K562 (cell line): ENCODE measurements at regions not wholly inside any gene's neighbourhood (a gene's known extent, or its start where the extent isn't known, plus 50 kb on each side); places are given as distances from the start of the nearest gene placed in this dataset.

Experiments used
- ATAC-seq: fragments of 200-7000 bp; cut with Tn5 transposase; 3 replicates; pipeline ENCODE4 v1.9.1; 2020; ENCODE audit warnings: moderate library complexity
- BruUV-seq: library from RNA; stranded (reverse); fragments of 400-500 nt; replicated peaks from 2 replicates; lab custom pipeline; 2021; lab: Mats Ljungman, UMichigan
- CTCF ChIA-PET: fragments of 300-600 bp; formaldehyde crosslinking; extraction: SDS; loops from one replicate; lab custom pipeline; 2021; ENCODE audit warnings: low intra/inter-chr PET ratio; lab: Yijun Ruan, JAX
- POLR2A ChIA-PET: fragments of 300-600, 350-650 bp; sonication (Branson Sonifier 250); formaldehyde crosslinking; extraction: SDS; loops from one replicate; lab custom pipeline; 2021; ENCODE audit warnings: antibody characterized with exemption, inconsistent platforms; lab: Yijun Ruan, JAX
- DNase-seq, 4 experiments: peaks; one replicate each; pipeline versions ENCODE4 v3.0.0 to v3.0.0-alpha.2; 2011 to 2018; ENCODE audit warnings: low spot score in 3 of 4, mixed read lengths in 3 of 4; ENCODE audit errors: extremely low read depth in 1 of 4
- FAIRE-seq: peaks from 2 replicates; lab custom pipeline; 2011; peaks lifted over from hg19 to GRCh38; lab: Jason Lieb, UNC
- H2AFZ ChIP-seq: 2 replicates; pipeline ENCODE4 v1.6.0; 2011; ENCODE audit warnings: low read depth, low read length, control low read depth, inconsistent platforms
- H3K27ac ChIP-seq: fragments of 200-600 bp; 3 replicates; pipeline ENCODE4 v1.8.0; 2011; ENCODE audit warnings: low read depth, mild to moderate bottlenecking, control low read depth, inconsistent platforms, low read length, moderate library complexity, mixed read lengths; ENCODE audit errors: extremely low read depth
- H3K27me3 ChIP-seq, 2 experiments: fragments of 300-600 bp in 1 of 2; 2 replicates in 1 of 2; 3 replicates in 1 of 2; pipeline versions ENCODE4 v1.6.0 to v1.8.0; 2011; ENCODE audit warnings: inconsistent platforms in 2 of 2, low read length in 2 of 2, mild to moderate bottlenecking in 1 of 2, mixed read lengths in 1 of 2, moderate library complexity in 1 of 2; ENCODE audit not compliant: control insufficient read depth in 2 of 2, insufficient read depth in 2 of 2
- H3K36me3 ChIP-seq: fragments of 300-600 bp; 3 replicates; pipeline ENCODE4 v1.8.0; 2011; ENCODE audit warnings: mild to moderate bottlenecking, low read length, inconsistent platforms; ENCODE audit not compliant: control insufficient read depth, insufficient read depth
- H3K4me1 ChIP-seq, 2 experiments: fragments of 200-600 bp in 1 of 2; replicated peaks in 1 of 2; 2 replicates in 1 of 2; 3 replicates in 1 of 2; pipeline versions ENCODE4 v1.5.1 to v1.8.0; 2011; ENCODE audit warnings: inconsistent platforms in 2 of 2, low read length in 2 of 2, mild to moderate bottlenecking in 1 of 2, mixed read lengths in 1 of 2, moderate library complexity in 1 of 2; ENCODE audit not compliant: control insufficient read depth in 2 of 2, insufficient read depth in 2 of 2
- H3K4me2 ChIP-seq: 2 replicates; pipeline ENCODE4 v1.6.1; 2011; ENCODE audit warnings: low read length, control low read depth, inconsistent platforms, mixed read lengths; ENCODE audit not compliant: insufficient read depth
- H3K4me3 ChIP-seq: fragments of 200-600 bp; sonication (generic), shearing (Covaris generic); 2 replicates; pipeline ENCODE4 v1.5.1; 2016; ENCODE audit warnings: control low read depth, inconsistent platforms
- H3K79me2 ChIP-seq: fragments of 200-600 bp; 3 replicates; pipeline ENCODE4 v1.8.0; 2011; ENCODE audit warnings: low read length, inconsistent platforms; ENCODE audit not compliant: control insufficient read depth, insufficient read depth
- H3K9ac ChIP-seq, 2 experiments: 2 replicates each; pipeline versions ENCODE4 v1.6.0 to v1.6.1; 2011; ENCODE audit warnings: low read depth in 2 of 2, low read length in 2 of 2, control low read depth in 1 of 2, inconsistent platforms in 1 of 2, mild to moderate bottlenecking in 1 of 2, mixed read lengths in 1 of 2; ENCODE audit not compliant: insufficient read depth in 1 of 2
- H3K9me1 ChIP-seq: one replicate; pipeline ENCODE4 v1.6.0; 2011; ENCODE audit warnings: inconsistent platforms, mild to moderate bottlenecking, low read length, moderate library complexity; ENCODE audit not compliant: control insufficient read depth, insufficient read depth
- H3K9me3 ChIP-seq: replicated peaks from 2 replicates; pipeline ENCODE4 v1.5.1; 2011; ENCODE audit warnings: low read depth, low read length, inconsistent platforms; ENCODE audit not compliant: control insufficient read depth, insufficient read depth
- H4K20me1 ChIP-seq: replicated peaks from 2 replicates; pipeline ENCODE4 v1.6.1; 2011; ENCODE audit warnings: low read length, inconsistent platforms, mixed read lengths; ENCODE audit not compliant: control insufficient read depth, insufficient read depth
- FOXP4 ChIP-seq: sonication (generic); formaldehyde crosslinking; IDR thresholded peaks from 2 replicates; pipeline ENCODE4 v1.8.0; 2022; ENCODE audit warnings: mild to moderate bottlenecking, missing genetic modification reagents, borderline replicate concordance
- KLF10 ChIP-seq: fragments of 250-450 bp; sonication (Bioruptor Pico); IDR thresholded peaks from 2 replicates; pipeline ENCODE4 v1.6.1; 2021; ENCODE audit warnings: matching md5 sums
- MCM3 ChIP-seq: fragments of 450-650 bp; IDR thresholded peaks from 2 replicates; pipeline ENCODE4 v1.6.1; 2016
- TAF15 ChIP-seq: fragments of 200-400 bp; formaldehyde crosslinking; IDR thresholded peaks from 2 replicates; pipeline ENCODE4 v1.6.1; 2017; ENCODE audit warnings: mild to moderate bottlenecking, low read depth, low read length, moderate library complexity
- WGBS: fragments of 100-300 bp; shearing (Covaris generic); methylation state at CpG from one replicate; pipeline ENCODE4 v1.1.6; 2016; ENCODE audit warnings: low coverage, mixed read lengths; ENCODE audit not compliant: insufficient coverage; ENCODE audit errors: missing lambda C conversion rate; 5-methylcytosine and 5-hydroxymethylcytosine counted together
- in situ Hi-C: fragments of 300-500 bp; cut with MboI; formaldehyde crosslinking; loops from 4 replicates; pipeline ENCODE4 v1.15.0; 2018; ENCODE audit warnings: inconsistent platforms, mixed read lengths
- intact Hi-C: fragments of 100-400 bp; cut with micrococcal nuclease; formaldehyde crosslinking; loops from 2 replicates; pipeline ENCODE4 v1.14.2; 2022

- CTCF ChIA-PET: no interaction called here
- H3K9ac ChIP-seq: no peak overlapping the region
- no peak for FAIRE-seq
- no TSS peak for BruUV-seq
- H3K4me1 ChIP-seq: peaks cover under 1 to 12% of the 10 kb centered on the region in 2 experiments
- H3K9me3 ChIP-seq: no peaks in the 10 kb centered on the region
- TF ChIP-seq KLF10 (CRISPR knock-in tag) (no peak), TAF15 (no peak), MCM3 (no peak), FOXP4 (CRISPR knock-in tag) (no peak)
- no peak overlapping the region for H3K4me2 ChIP-seq
- H3K27me3 ChIP-seq: no peaks in the 10 kb centered on the region
- intact Hi-C loops: no loop called here
- no peaks in the 10 kb centered on the region for H3K9me1 ChIP-seq
- no peak overlapping the region for H2AFZ ChIP-seq
- H3K4me3 ChIP-seq: no peak overlapping the region
- 79% methylated on average over 6 of the region's 7 CpGs for WGBS
- no peaks in the 10 kb centered on the region for H3K36me3 ChIP-seq
- H3K79me2 ChIP-seq: no peaks in the 10 kb centered on the region
- ATAC-seq: no peak
- no peaks in the 10 kb centered on the region for H4K20me1 ChIP-seq
- POLR2A ChIA-PET: interaction anchor here (0.6 kb wide), 2 partner anchors 26 to 45 kb away, joined by 3 read pairs; no protein-coding TSS in a partner anchor
- no peak overlapping the region for H3K27ac ChIP-seq
- no peak for DNase-seq
- in situ Hi-C loops: loop anchor here (5.0 kb wide), 2 partner anchors 45 to 95 kb away; no protein-coding TSS in a partner anchor
Observed at GRCh38 chr14:76967788-76968187, 60.7 kb downstream of the IRF2BPL start.
